Stimulated activated CD4-positive, alpha-beta T cell treated with anti-CD3 and anti-CD28 coated beads, Interleukin-1b, Interleukin-23, amount 100 ng/mL, for 24 hours (primary cell): ENCODE measurements at regions not wholly inside any gene's neighbourhood (a gene's known extent, or its start where the extent isn't known, plus 50 kb on each side); places are given as distances from the start of the nearest gene placed in this dataset.

ENCODE experiments used
- DNase-seq, 4 experiments: peaks; one replicate each; pipeline ENCODE4 v3.0.0-alpha.2; 2020; ENCODE audit warnings: low read depth in 4 of 4, low spot score in 1 of 4

GRCh38 chr20:24077145-24077544 is 88.6 kb upstream of the GGTLC1 start:
- no peak for DNase-seq

DNA sequence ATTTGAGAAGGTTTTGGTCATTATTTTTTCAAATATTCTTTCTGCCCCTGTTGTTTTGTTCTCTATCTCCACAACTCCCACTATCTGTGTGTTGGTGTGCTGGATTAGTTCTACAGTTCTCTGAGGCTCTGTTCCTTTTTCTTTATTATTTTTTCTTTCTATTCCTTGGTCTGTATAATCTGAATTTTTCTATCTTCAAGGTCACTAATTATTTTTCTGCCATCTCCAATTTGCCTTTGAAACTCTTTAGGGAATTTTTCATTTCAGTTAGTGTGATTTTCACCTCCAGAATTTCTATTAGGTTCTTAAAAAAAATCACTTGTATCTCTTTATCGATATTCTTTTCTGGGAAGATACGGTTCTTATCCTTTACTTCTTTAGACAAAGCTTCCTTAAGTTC is 82.1 kb upstream of the GGTLC1 start:
- DNase-seq: no peak

DNA sequence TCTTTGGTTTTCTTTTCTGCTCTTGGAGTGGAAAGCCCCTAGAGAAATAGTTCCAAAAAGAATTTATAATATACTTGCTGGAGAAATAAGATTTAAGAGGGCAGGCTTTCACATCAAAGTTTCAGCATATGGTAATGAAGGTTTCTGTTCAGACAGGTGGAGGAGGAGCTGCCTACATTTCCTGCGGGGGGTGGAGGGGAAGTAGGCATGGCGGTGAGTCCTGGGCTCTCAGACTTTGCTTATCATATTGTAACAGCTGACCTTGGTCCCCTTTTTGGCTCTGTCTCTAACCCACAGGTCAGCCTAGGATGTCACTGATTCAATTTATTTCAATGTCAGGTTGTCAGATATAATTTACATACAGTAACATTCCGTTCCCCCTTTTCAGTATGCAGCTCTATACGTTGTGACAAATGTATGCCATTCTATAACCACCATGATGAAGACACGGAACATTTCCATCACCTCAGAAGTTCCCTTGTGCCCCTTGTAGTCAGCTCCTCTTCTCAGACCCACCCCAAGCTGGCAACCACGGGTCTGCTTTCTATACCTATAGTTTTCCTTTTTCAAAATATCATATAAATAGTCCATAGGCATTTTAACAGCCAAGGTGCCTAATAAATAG is 77.6 kb upstream of the GGTLC1 start:
- DNase-seq: no peak

DNA sequence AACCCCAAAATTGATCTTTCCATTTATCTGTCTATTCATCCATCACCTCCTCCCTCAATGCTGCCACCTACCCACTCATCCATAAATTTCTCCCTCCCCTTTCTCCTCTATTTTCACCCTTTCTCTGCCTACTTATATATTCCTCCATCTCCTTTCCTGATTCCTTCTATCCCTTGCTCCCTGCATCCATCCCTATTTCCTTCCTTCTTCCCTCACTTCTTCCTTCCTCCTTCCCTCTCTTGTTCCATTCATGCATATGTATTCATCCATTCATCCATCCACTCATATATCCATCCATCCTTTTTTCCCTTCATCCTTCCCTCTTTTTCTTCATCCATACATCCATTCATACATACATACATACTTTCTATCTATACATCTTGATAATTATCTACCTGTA is 76.3 kb upstream of the GGTLC1 start:
- no peak for DNase-seq

GRCh38 chr20:24064092-24064491 is 75.5 kb upstream of the GGTLC1 start:
- no peak for DNase-seq

- DNase-seq: no peak
Measured at GRCh38 chr20:24063100-24063499, 74.5 kb upstream of the GGTLC1 start.

- no peak for DNase-seq
Measured at GRCh38 chr20:24060851-24061590, 72.4 kb upstream of the GGTLC1 start.

- no peak for DNase-seq
Measured at GRCh38 chr20:24059174-24059573, 70.6 kb upstream of the GGTLC1 start.

GRCh38 chr20:24056491-24056890 is 67.9 kb upstream of the GGTLC1 start:
- no peak for DNase-seq

GRCh38 chr20:24052599-24053275 is 64.2 kb upstream of the GGTLC1 start:
- DNase-seq: no peak

DNA sequence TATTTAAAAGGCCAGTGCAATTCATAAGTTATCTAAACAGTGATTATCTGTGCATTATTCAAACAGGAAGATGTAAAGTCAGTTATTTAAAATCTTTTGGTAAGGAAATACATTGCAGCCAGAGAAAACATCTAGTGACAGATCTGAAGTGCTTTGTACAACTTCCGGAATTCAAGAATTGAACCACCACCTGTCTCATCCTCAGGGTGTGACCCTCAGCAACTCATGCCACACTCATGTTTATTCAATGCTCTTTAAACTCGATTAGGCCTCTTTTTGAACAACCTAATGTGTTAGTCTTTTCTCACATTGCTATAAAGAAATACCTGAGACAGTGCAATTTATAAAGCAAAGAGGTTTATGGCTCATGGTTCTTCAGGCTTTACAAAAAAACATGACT is 62.6 kb upstream of the GGTLC1 start:
- no peak for DNase-seq

- no peak for DNase-seq
Measured at GRCh38 chr20:24050119-24050518, 61.5 kb upstream of the GGTLC1 start.

DNA sequence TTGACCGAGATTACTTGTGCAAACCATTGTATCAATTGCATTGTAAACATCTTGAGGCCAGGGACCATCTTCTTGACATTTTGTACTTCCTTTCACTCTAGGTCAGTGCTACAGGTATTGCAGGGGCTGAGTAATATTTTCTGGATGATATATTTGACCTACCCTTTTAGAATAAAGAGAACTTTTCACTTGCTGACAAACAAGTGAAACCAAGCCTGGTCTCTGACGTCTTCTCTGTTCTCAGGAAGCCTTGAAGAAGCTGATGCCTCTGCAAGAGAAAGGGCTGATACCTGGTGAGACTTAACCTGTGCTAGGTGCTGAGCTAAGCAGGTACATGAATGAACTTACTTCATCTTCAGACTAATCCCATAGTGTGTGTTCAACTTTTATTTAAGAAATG is 60.5 kb upstream of the GGTLC1 start:
- DNase-seq: no peak

DNA sequence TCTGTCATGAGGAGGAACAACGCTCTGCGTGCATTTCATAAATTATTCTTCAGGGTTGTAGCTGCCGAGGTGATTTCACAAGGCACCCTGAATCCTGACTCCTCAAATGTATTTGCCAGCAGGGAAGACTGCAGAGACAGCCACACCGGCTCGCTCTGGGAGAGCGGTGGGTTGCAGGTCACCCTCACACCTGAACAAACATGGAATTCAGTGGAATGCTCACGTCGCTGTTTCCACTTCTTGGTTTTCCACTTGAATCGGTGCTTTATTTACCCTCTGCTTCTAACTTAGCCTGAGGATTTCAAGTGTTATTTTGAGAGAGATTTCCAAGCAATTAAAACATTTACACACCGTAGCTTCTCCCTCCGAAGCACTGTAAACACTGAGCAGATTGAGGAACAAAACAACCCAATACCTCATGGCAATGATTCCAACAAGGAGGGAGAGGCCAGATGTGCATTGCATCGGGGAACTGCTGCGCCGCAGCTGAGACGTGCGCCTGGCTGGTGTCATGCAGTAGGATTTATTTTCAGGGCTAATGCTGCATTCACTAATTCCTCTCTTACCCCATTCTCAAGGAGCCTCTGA is 59.5 kb upstream of the GGTLC1 start:
- no peak for DNase-seq

DNA sequence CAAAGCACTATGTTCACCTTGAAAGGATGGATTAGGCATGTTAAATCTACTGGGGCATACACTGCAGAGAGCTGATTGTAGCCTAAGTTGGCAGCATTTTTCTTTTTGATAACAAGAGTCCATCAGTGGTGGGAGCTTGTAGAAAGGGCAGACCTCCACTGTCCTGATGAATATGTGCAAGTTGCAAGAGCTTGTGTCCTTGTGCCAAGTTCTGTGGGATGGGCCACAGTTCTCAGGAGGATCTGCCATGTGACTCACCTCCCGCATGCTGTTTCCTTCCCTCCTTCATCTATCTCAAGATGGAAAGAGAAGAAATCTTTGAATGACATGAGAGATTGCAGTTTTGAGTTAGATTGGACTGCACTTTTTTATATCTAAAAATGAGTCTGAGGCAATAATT is 58.3 kb upstream of the GGTLC1 start:
- DNase-seq: no peak

GRCh38 chr20:24045621-24046318 is 57.2 kb upstream of the GGTLC1 start:
- DNase-seq: no peak

DNA sequence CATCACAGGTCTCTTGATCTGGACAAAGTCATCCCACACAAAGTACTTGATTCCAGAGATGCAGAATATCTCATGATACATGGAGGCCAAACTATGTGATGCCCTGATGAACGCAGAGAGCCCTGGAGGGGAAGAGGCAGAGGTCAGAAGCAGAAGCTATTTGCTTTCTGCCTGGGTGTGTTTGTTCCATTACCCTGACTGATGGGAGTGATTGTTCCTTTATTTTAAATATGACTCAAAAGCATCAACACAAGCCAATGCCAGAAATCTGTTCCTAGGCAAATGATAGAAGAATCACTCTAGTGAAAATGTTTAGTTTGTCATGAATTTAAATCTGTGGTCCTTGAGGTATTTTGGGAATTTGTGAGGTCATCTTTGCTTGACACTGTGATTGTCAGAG is 54.7 kb upstream of the GGTLC1 start:
- no peak for DNase-seq

GRCh38 chr20:24042646-24043045 is 54.1 kb upstream of the GGTLC1 start:
- DNase-seq: no peak

GRCh38 chr20:24040896-24041459 is 52.4 kb upstream of the GGTLC1 start:
- DNase-seq: no peak

DNA sequence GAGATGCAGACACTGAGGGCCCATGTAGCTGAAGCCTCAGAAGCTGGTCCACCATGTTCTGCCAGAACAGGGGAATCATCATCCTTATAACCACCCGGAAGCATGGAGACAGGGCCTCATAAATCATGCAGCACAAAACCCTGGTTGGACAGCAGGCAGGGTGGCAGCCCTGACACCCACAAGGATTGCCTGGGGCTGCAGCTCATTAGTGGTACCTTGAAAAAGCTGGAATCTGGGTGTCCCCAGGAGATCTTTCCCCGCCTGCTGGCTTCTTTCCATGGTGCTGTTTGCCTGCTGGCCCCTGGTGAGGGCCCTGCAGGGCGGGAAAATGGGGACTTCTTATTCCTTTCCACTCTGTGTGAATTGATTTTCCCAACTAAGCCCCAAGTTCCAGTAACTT is 50.6 kb upstream of the GGTLC1 start:
- DNase-seq: no peak
